ENCODE measurements at regions not wholly inside any gene's neighbourhood (a gene's known extent, or its start where the extent isn't known, plus 50 kb on each side); places are given as distances from the start of the nearest gene placed in this dataset.

DNA sequence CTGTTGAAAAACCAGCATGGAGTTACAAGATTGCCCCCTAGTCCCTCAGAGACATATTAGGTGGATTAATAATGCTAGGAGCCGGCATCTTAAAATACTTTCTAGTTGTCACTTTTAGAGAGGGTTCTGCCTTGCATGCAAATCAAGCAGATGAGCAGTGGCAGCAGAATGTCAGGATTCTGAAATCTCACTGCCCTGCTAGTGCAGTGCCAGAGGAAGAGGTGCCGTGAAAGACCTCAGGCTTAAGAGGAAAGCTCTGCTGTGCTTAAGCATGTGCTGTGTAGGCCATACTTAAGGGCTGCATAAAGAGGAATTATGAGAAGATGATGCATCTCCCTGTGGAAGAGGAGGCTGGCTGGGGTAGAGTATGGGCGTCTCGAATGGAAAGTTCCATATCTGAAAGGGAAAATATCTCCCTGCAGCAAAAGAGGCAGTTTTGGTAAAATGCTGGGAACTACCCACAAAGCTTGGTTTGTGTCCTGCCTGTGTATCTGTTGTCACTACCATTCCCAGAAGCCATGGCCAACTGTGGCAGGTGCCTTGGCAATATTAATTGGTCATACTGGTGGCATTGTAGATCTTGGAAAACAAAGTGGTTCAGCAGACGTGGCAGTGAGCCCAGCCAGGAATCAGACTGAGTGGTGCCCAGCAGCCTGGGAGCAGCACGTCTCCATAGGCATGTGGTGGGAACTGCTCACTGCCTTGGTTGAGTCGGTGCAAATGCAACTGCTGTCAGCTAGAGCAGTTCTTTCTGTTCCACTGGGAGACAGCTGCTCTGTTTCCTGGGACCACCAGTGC lies 131.9 kb downstream of the EVA1A start:
- DNase-seq, result no peak
- H3K9me3 Mint-ChIP-seq, result no peaks in the 10 kb centered on the region
- H3K4me1 Mint-ChIP-seq (ENCODE audit: low read depth), result no peaks in the 10 kb centered on the region
- CTCF ChIA-PET, result no interaction called here
- ATAC-seq (ENCODE audit: poor library complexity), result no peak
- Histone ChIP-seq H3K27ac (ENCODE audit: low read depth in 1 of 2, low read length in 2 of 2) (no peak overlapping the region), H3K4me1 (ENCODE audit: insufficient read depth, low read length) (no peaks in the 10 kb centered on the region), H3K4me3 (ENCODE audit: low read length) (no peak overlapping the region), H3K9me3 (ENCODE audit: control insufficient read depth in 1 of 2, insufficient read depth in 1 of 2, low read length in 2 of 2) (no peaks in the 10 kb centered on the region), H3K27me3 (ENCODE audit: control insufficient read depth in 1 of 2, insufficient read depth in 2 of 2, low read length in 2 of 2) (peaks cover 4 to 5% of the 10 kb centered on the region in 2 experiments), H3K36me3 (ENCODE audit: insufficient read depth, low read length) (no peaks in the 10 kb centered on the region)
- H3K4me3 Mint-ChIP-seq, result no peak overlapping the region
- H3K36me3 Mint-ChIP-seq (ENCODE audit: low read depth), result no peaks in the 10 kb centered on the region
- H3K27ac Mint-ChIP-seq, result no peak overlapping the region
- intact Hi-C loops (cut with DNase I, micrococcal nuclease), result no loop called here
- POLR2A ChIA-PET, result no interaction called here
- TF ChIP-seq, protein P1, sequence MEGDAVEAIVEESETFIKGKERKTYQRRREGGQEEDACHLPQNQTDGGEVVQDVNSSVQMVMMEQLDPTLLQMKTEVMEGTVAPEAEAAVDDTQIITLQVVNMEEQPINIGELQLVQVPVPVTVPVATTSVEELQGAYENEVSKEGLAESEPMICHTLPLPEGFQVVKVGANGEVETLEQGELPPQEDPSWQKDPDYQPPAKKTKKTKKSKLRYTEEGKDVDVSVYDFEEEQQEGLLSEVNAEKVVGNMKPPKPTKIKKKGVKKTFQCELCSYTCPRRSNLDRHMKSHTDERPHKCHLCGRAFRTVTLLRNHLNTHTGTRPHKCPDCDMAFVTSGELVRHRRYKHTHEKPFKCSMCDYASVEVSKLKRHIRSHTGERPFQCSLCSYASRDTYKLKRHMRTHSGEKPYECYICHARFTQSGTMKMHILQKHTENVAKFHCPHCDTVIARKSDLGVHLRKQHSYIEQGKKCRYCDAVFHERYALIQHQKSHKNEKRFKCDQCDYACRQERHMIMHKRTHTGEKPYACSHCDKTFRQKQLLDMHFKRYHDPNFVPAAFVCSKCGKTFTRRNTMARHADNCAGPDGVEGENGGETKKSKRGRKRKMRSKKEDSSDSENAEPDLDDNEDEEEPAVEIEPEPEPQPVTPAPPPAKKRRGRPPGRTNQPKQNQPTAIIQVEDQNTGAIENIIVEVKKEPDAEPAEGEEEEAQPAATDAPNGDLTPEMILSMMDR (IDR thresholded peaks at IDR 0.05), result no peak
- H3K27me3 Mint-ChIP-seq, result peaks cover 50% of the 10 kb centered on the region

- CTCF ChIA-PET, result no interaction called here
- no peaks in the 10 kb centered on the region for H3K4me1 Mint-ChIP-seq (ENCODE audit: low read depth)
Observed at GRCh38 chr2:75428060-75428459, 132.7 kb downstream of the EVA1A start.

GRCh38 chr2:75424936-75425619 lies 135.7 kb downstream of the EVA1A start:
- Mint-ChIP-seq H3K36me3 (ENCODE audit: low read depth) (no peaks in the 10 kb centered on the region), H3K4me1 (ENCODE audit: low read depth) (no peaks in the 10 kb centered on the region), H3K27ac (no peak overlapping the region), H3K4me3 (no peak overlapping the region), H3K9me3 (no peaks in the 10 kb centered on the region), H3K27me3 (peaks cover 51% of the 10 kb centered on the region)
- ChIA-PET POLR2A (no interaction called here), CTCF (no interaction called here)
- DNase-seq, result peak in 1 of 14 experiments; percentile 13
- no peak for ATAC-seq (ENCODE audit: poor library complexity)
- Histone ChIP-seq H3K4me1 (ENCODE audit: insufficient read depth, low read length) (no peaks in the 10 kb centered on the region), H3K4me3 (ENCODE audit: low read length) (no peak overlapping the region), H3K27ac (ENCODE audit: low read depth in 1 of 2, low read length in 2 of 2) (no peak overlapping the region), H3K27me3 (ENCODE audit: control insufficient read depth in 1 of 2, insufficient read depth in 2 of 2, low read length in 2 of 2) (peaks cover 0 to 4% of the 10 kb centered on the region in 2 experiments), H3K9me3 (ENCODE audit: control insufficient read depth in 1 of 2, insufficient read depth in 1 of 2, low read length in 2 of 2) (no peaks in the 10 kb centered on the region), H3K36me3 (ENCODE audit: insufficient read depth, low read length) (no peaks in the 10 kb centered on the region)
- intact Hi-C loops (cut with DNase I, micrococcal nuclease), result no loop called here
- TF ChIP-seq, protein P1 (IDR thresholded peaks at IDR 0.05), result no peak

More at GRCh38 chr2:75428060-75428459, 132.7 kb downstream of the EVA1A start:
- no peaks in the 10 kb centered on the region for H3K36me3 ChIP-seq (ENCODE audit: insufficient read depth, low read length)
- no peak overlapping the region for H3K27ac ChIP-seq (ENCODE audit: low read depth in 1 of 2, low read length in 2 of 2)
- Mint-ChIP-seq H3K9me3 (no peaks in the 10 kb centered on the region), H3K27ac (no peak overlapping the region), H3K36me3 (ENCODE audit: low read depth) (no peaks in the 10 kb centered on the region), H3K27me3 (peaks cover 52% of the 10 kb centered on the region), H3K4me3 (no peak overlapping the region)
- H3K27me3 ChIP-seq (ENCODE audit: control insufficient read depth in 1 of 2, insufficient read depth in 2 of 2, low read length in 2 of 2), result peaks cover 4% of the 10 kb centered on the region in 2 experiments
- H3K9me3 ChIP-seq (ENCODE audit: control insufficient read depth in 1 of 2, insufficient read depth in 1 of 2, low read length in 2 of 2), result no peaks in the 10 kb centered on the region
- TF ChIP-seq, protein P1 (IDR thresholded peaks at IDR 0.05), result no peak
- intact Hi-C loops (cut with DNase I, micrococcal nuclease), result no loop called here
- POLR2A ChIA-PET, result no interaction called here
- H3K4me1 ChIP-seq (ENCODE audit: insufficient read depth, low read length), result no peaks in the 10 kb centered on the region
- DNase-seq, result no peak
- no peak for ATAC-seq (ENCODE audit: poor library complexity)
- H3K4me3 ChIP-seq (ENCODE audit: low read length), result no peak overlapping the region

All from CD4-positive, alpha-beta T cell (primary cell).